ENCODE measurements at regions not wholly inside any gene's neighbourhood (a gene's known extent, or its start where the extent isn't known, plus 50 kb on each side); places are given as distances from the start of the nearest gene placed in this dataset.

DNA sequence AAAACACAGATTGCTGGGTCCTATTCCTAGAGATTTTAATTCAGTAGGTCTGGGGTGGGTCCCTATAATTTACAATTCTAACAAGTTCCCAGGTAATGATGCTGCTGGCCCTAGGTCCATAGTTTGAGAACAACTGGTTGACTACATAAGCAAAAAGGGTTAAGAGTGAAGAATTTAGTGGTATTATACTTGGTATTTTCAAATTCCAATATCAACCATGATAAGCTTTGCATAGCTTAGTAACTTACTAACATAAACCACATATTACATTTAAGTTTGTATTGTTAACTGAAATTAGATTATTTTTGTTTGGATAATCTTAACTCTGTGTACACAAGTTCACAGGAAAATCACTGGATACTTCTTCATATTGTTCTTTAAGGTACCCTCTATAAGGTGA lies 862.9 kb upstream of the ACVR2A start:
- Histone ChIP-seq H3K9me2 (ENCODE audit: insufficient read depth) (no peaks in the 10 kb centered on the region), H3K27me3 (ENCODE audit: insufficient read depth, low read length) (no peaks in the 10 kb centered on the region), H3K4me1 (ENCODE audit: control insufficient read depth in 1 of 2, insufficient read depth in 2 of 2, low read length in 2 of 2) (no peaks in the 10 kb centered on the region), H3K27ac (ENCODE audit: low read depth, low read length) (no peak overlapping the region), H3K9ac (ENCODE audit: low read length) (no peak overlapping the region), H3K79me2 (ENCODE audit: insufficient read depth, low read length) (no peaks in the 10 kb centered on the region), H3K4me2 (ENCODE audit: low read length) (no peak overlapping the region), H3K36me3 (ENCODE audit: control insufficient read depth in 1 of 2, insufficient read depth in 2 of 2, low read length in 2 of 2) (no peaks in the 10 kb centered on the region), H2AFZ (ENCODE audit: low read depth, low read length, poor library complexity, severe bottlenecking) (no peak overlapping the region), H4K20me1 (ENCODE audit: insufficient read depth) (no peaks in the 10 kb centered on the region), H3K9me3 (ENCODE audit: control insufficient read depth in 1 of 2, insufficient read depth in 1 of 2, low read depth in 1 of 2, low read length in 2 of 2) (no peaks in the 10 kb centered on the region), H3K4me3 (replicated peaks in 1 of 2; ENCODE audit: low read depth in 1 of 2, low read length in 2 of 2) (no peak overlapping the region)
- intact Hi-C loops (cut with micrococcal nuclease), result no loop called here
- TF ChIP-seq ZFX (IDR thresholded peaks at IDR 0.05) (no peak), YY1 (IDR thresholded peaks at IDR 0.05; ENCODE audit: extremely low read depth, insufficient replicate concordance, low read depth, low read length) (no peak), SP1 (IDR thresholded peaks at IDR 0.05; ENCODE audit: low read depth) (no peak), EZH2 (IDR thresholded peaks at IDR 0.05) (no peak), RAD21 (IDR thresholded peaks at IDR 0.05; ENCODE audit: low read depth) (no peak), ELF1 (IDR thresholded peaks at IDR 0.05; ENCODE audit: borderline replicate concordance, low read depth) (no peak), EZH2phosphoT487 (IDR thresholded peaks at IDR 0.05; ENCODE audit: borderline replicate concordance) (no peak)
- TF ChIP-seq, protein P1, sequence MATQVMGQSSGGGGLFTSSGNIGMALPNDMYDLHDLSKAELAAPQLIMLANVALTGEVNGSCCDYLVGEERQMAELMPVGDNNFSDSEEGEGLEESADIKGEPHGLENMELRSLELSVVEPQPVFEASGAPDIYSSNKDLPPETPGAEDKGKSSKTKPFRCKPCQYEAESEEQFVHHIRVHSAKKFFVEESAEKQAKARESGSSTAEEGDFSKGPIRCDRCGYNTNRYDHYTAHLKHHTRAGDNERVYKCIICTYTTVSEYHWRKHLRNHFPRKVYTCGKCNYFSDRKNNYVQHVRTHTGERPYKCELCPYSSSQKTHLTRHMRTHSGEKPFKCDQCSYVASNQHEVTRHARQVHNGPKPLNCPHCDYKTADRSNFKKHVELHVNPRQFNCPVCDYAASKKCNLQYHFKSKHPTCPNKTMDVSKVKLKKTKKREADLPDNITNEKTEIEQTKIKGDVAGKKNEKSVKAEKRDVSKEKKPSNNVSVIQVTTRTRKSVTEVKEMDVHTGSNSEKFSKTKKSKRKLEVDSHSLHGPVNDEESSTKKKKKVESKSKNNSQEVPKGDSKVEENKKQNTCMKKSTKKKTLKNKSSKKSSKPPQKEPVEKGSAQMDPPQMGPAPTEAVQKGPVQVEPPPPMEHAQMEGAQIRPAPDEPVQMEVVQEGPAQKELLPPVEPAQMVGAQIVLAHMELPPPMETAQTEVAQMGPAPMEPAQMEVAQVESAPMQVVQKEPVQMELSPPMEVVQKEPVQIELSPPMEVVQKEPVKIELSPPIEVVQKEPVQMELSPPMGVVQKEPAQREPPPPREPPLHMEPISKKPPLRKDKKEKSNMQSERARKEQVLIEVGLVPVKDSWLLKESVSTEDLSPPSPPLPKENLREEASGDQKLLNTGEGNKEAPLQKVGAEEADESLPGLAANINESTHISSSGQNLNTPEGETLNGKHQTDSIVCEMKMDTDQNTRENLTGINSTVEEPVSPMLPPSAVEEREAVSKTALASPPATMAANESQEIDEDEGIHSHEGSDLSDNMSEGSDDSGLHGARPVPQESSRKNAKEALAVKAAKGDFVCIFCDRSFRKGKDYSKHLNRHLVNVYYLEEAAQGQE (IDR thresholded peaks at IDR 0.05; ENCODE audit: low read depth), result no peak
- TF ChIP-seq, protein P2, sequence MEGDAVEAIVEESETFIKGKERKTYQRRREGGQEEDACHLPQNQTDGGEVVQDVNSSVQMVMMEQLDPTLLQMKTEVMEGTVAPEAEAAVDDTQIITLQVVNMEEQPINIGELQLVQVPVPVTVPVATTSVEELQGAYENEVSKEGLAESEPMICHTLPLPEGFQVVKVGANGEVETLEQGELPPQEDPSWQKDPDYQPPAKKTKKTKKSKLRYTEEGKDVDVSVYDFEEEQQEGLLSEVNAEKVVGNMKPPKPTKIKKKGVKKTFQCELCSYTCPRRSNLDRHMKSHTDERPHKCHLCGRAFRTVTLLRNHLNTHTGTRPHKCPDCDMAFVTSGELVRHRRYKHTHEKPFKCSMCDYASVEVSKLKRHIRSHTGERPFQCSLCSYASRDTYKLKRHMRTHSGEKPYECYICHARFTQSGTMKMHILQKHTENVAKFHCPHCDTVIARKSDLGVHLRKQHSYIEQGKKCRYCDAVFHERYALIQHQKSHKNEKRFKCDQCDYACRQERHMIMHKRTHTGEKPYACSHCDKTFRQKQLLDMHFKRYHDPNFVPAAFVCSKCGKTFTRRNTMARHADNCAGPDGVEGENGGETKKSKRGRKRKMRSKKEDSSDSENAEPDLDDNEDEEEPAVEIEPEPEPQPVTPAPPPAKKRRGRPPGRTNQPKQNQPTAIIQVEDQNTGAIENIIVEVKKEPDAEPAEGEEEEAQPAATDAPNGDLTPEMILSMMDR (IDR thresholded peaks at IDR 0.05 in 2 of 3, conservative IDR thresholded peaks at IDR 0.05 in 1 of 3; ENCODE audit: borderline replicate concordance in 1 of 3, insufficient read depth in 1 of 3, low read depth in 2 of 3, low read length in 2 of 3), result no peak
- TF ChIP-seq, protein P3, sequence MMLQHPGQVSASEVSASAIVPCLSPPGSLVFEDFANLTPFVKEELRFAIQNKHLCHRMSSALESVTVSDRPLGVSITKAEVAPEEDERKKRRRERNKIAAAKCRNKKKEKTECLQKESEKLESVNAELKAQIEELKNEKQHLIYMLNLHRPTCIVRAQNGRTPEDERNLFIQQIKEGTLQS (IDR thresholded peaks at IDR 0.05), result no peak
- TF ChIP-seq, protein P4, sequence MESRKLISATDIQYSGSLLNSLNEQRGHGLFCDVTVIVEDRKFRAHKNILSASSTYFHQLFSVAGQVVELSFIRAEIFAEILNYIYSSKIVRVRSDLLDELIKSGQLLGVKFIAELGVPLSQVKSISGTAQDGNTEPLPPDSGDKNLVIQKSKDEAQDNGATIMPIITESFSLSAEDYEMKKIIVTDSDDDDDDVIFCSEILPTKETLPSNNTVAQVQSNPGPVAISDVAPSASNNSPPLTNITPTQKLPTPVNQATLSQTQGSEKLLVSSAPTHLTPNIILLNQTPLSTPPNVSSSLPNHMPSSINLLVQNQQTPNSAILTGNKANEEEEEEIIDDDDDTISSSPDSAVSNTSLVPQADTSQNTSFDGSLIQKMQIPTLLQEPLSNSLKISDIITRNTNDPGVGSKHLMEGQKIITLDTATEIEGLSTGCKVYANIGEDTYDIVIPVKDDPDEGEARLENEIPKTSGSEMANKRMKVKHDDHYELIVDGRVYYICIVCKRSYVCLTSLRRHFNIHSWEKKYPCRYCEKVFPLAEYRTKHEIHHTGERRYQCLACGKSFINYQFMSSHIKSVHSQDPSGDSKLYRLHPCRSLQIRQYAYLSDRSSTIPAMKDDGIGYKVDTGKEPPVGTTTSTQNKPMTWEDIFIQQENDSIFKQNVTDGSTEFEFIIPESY (IDR thresholded peaks at IDR 0.05; ENCODE audit: extremely low read depth, insufficient replicate concordance, low read length), result no peak
- CTCF ChIA-PET, result no interaction called here
- BruUV-seq (replicated peaks), result no TSS peak
- ATAC-seq (no peak), DNase-seq (ENCODE audit: low read depth, low spot score) (no peak)
- RAD21 ChIA-PET (ENCODE audit: low non-redundant PET in 1 of 2, low total read pairs in 2 of 2, uncharacterized antibody in 2 of 2, unreplicated experiment in 2 of 2), result no interaction called here
- POLR2A ChIA-PET, result no interaction called here
